T-helper 1 cell treated with Interleukin-12 subunit alpha and Interleukin-12 subunit beta and Interleukin-4 antibody, amounts not matched to agents 30 μg/mL and 1 μg/mL, for 36 hours (primary cell): ENCODE measurements at regions not wholly inside any gene's neighbourhood (a gene's known extent, or its start where the extent isn't known, plus 50 kb on each side); places are given as distances from the start of the nearest gene placed in this dataset.

Source experiments
- H3K27ac Mint-ChIP-seq: one replicate; pipeline ENCODE4 v1.8.0; 2021; ENCODE audit warnings: mild to moderate bottlenecking, mixed read lengths
- H3K27me3 Mint-ChIP-seq: one replicate; pipeline ENCODE4 v1.8.0; 2021; ENCODE audit warnings: low read depth, mixed read lengths
- H3K36me3 Mint-ChIP-seq: one replicate; pipeline ENCODE4 v1.8.0; 2021; ENCODE audit warnings: low read depth, mixed read lengths
- H3K4me1 Mint-ChIP-seq: one replicate; pipeline ENCODE4 v1.8.0; 2021; ENCODE audit warnings: low read depth, mixed read lengths
- H3K4me3 Mint-ChIP-seq: one replicate; pipeline ENCODE4 v1.8.0; 2021; ENCODE audit warnings: mild to moderate bottlenecking, moderate library complexity, mixed read lengths
- H3K9me3 Mint-ChIP-seq: one replicate; pipeline ENCODE4 v1.8.0; 2021; ENCODE audit warnings: mixed read lengths

- no peak overlapping the region for H3K4me3 Mint-ChIP-seq
- H3K36me3 Mint-ChIP-seq: no peaks in the 10 kb centered on the region
- H3K9me3 Mint-ChIP-seq: no peaks in the 10 kb centered on the region
- H3K4me1 Mint-ChIP-seq: peaks cover 9% of the 10 kb centered on the region
- H3K27ac Mint-ChIP-seq: no peak overlapping the region
- H3K27me3 Mint-ChIP-seq: peaks cover 7% of the 10 kb centered on the region
Measured at GRCh38 chr2:158024288-158024898, 77.3 kb upstream of the UPP2 start.

- peaks cover 11% of the 10 kb centered on the region for H3K4me1 Mint-ChIP-seq
Measured at GRCh38 chr2:158022888-158023287, 78.8 kb upstream of the UPP2 start.

GRCh38 chr2:158021226-158021625 is 80.5 kb upstream of the UPP2 start:
- no peaks in the 10 kb centered on the region for H3K9me3 Mint-ChIP-seq

More at GRCh38 chr2:158022888-158023287, 78.8 kb upstream of the UPP2 start:
- Mint-ChIP-seq H3K27me3 (peaks cover 15% of the 10 kb centered on the region), H3K9me3 (no peaks in the 10 kb centered on the region), H3K4me3 (no peak overlapping the region), H3K27ac (no peak overlapping the region), H3K36me3 (no peaks in the 10 kb centered on the region)

GRCh38 chr2:158015428-158016076 is 86.1 kb upstream of the UPP2 start:
- peaks cover 29% of the 10 kb centered on the region for H3K4me1 Mint-ChIP-seq
- no peak overlapping the region for H3K4me3 Mint-ChIP-seq
- peak overlapping the region; percentile 53 for H3K27ac Mint-ChIP-seq
- H3K36me3 Mint-ChIP-seq: no peaks in the 10 kb centered on the region
- peaks cover 11% of the 10 kb centered on the region for H3K27me3 Mint-ChIP-seq
- H3K9me3 Mint-ChIP-seq: no peaks in the 10 kb centered on the region

More at GRCh38 chr2:158021226-158021625, 80.5 kb upstream of the UPP2 start:
- Mint-ChIP-seq H3K27ac (no peak overlapping the region), H3K4me1 (peaks cover 11% of the 10 kb centered on the region), H3K4me3 (no peak overlapping the region), H3K27me3 (peaks cover 15% of the 10 kb centered on the region), H3K36me3 (no peaks in the 10 kb centered on the region)

- Mint-ChIP-seq H3K27me3 (peaks cover 8% of the 10 kb centered on the region), H3K4me3 (no peak overlapping the region), H3K36me3 (no peaks in the 10 kb centered on the region)
Measured at GRCh38 chr2:158013891-158014290, 87.8 kb upstream of the UPP2 start.

GRCh38 chr2:158011055-158011771 is 90.5 kb upstream of the UPP2 start:
- no peak overlapping the region for H3K4me3 Mint-ChIP-seq
- peaks cover 31% of the 10 kb centered on the region for H3K4me1 Mint-ChIP-seq
- peak overlapping the region; percentile 46 for H3K27ac Mint-ChIP-seq
- no peaks in the 10 kb centered on the region for H3K36me3 Mint-ChIP-seq
- H3K27me3 Mint-ChIP-seq: peaks cover 4% of the 10 kb centered on the region
- H3K9me3 Mint-ChIP-seq: no peaks in the 10 kb centered on the region

More at GRCh38 chr2:158013891-158014290, 87.8 kb upstream of the UPP2 start:
- Mint-ChIP-seq H3K4me1 (peaks cover 29% of the 10 kb centered on the region), H3K9me3 (no peaks in the 10 kb centered on the region), H3K27ac (no peak overlapping the region)

GRCh38 chr2:158009399-158009798 is 92.3 kb upstream of the UPP2 start:
- H3K4me3 Mint-ChIP-seq: no peak overlapping the region
- no peaks in the 10 kb centered on the region for H3K9me3 Mint-ChIP-seq

GRCh38 chr2:158006961-158007719 is 94.5 kb upstream of the UPP2 start:
- Mint-ChIP-seq H3K9me3 (no peaks in the 10 kb centered on the region), H3K4me1 (peaks cover 15% of the 10 kb centered on the region), H3K27me3 (peaks cover 4% of the 10 kb centered on the region), H3K27ac (no peak overlapping the region), H3K4me3 (no peak overlapping the region), H3K36me3 (no peaks in the 10 kb centered on the region)

More at GRCh38 chr2:158009399-158009798, 92.3 kb upstream of the UPP2 start:
- Mint-ChIP-seq H3K36me3 (no peaks in the 10 kb centered on the region), H3K27ac (no peak overlapping the region), H3K4me1 (peaks cover 20% of the 10 kb centered on the region), H3K27me3 (peaks cover 4% of the 10 kb centered on the region)

GRCh38 chr2:158004126-158004764 is 97.4 kb upstream of the UPP2 start:
- H3K36me3 Mint-ChIP-seq: no peaks in the 10 kb centered on the region
- H3K27ac Mint-ChIP-seq: no peak overlapping the region
- peaks cover 2% of the 10 kb centered on the region for H3K4me1 Mint-ChIP-seq
- H3K4me3 Mint-ChIP-seq: no peak overlapping the region
- H3K9me3 Mint-ChIP-seq: no peaks in the 10 kb centered on the region
- H3K27me3 Mint-ChIP-seq: peaks cover 4% of the 10 kb centered on the region

GRCh38 chr2:158002079-158002478 is 99.6 kb upstream of the UPP2 start:
- no peak overlapping the region for H3K4me3 Mint-ChIP-seq
- peaks cover 2% of the 10 kb centered on the region for H3K36me3 Mint-ChIP-seq
- H3K9me3 Mint-ChIP-seq: peaks cover 3% of the 10 kb centered on the region
- no peaks in the 10 kb centered on the region for H3K27me3 Mint-ChIP-seq
- no peaks in the 10 kb centered on the region for H3K4me1 Mint-ChIP-seq
- H3K27ac Mint-ChIP-seq: no peak overlapping the region

- H3K36me3 Mint-ChIP-seq: peaks cover 2% of the 10 kb centered on the region
- H3K4me3 Mint-ChIP-seq: no peak overlapping the region
- no peak overlapping the region for H3K27ac Mint-ChIP-seq
- H3K9me3 Mint-ChIP-seq: peaks cover 3% of the 10 kb centered on the region
- no peaks in the 10 kb centered on the region for H3K27me3 Mint-ChIP-seq
- no peaks in the 10 kb centered on the region for H3K4me1 Mint-ChIP-seq
Measured at GRCh38 chr2:157996799-157997198, 104.9 kb upstream of the UPP2 start.

- no peaks in the 10 kb centered on the region for H3K27me3 Mint-ChIP-seq
- peaks cover 2% of the 10 kb centered on the region for H3K36me3 Mint-ChIP-seq
- H3K27ac Mint-ChIP-seq: no peak overlapping the region
- peaks cover 3% of the 10 kb centered on the region for H3K9me3 Mint-ChIP-seq
- H3K4me1 Mint-ChIP-seq: no peaks in the 10 kb centered on the region
- H3K4me3 Mint-ChIP-seq: no peak overlapping the region
Measured at GRCh38 chr2:157995117-157995516, 106.6 kb upstream of the UPP2 start.

GRCh38 chr2:157991932-157992331 is 109.7 kb upstream of the UPP2 start:
- no peaks in the 10 kb centered on the region for H3K9me3 Mint-ChIP-seq
- peaks cover 5% of the 10 kb centered on the region for H3K27me3 Mint-ChIP-seq
- no peaks in the 10 kb centered on the region for H3K36me3 Mint-ChIP-seq
- H3K4me1 Mint-ChIP-seq: no peaks in the 10 kb centered on the region
- H3K27ac Mint-ChIP-seq: no peak overlapping the region
- no peak overlapping the region for H3K4me3 Mint-ChIP-seq

GRCh38 chr2:157990173-157990572 is 111.5 kb upstream of the UPP2 start:
- no peak overlapping the region for H3K27ac Mint-ChIP-seq
- no peaks in the 10 kb centered on the region for H3K4me1 Mint-ChIP-seq
- no peaks in the 10 kb centered on the region for H3K9me3 Mint-ChIP-seq
- H3K27me3 Mint-ChIP-seq: peaks cover 6% of the 10 kb centered on the region
- H3K36me3 Mint-ChIP-seq: no peaks in the 10 kb centered on the region
- no peak overlapping the region for H3K4me3 Mint-ChIP-seq
